Parathyroid adenoma (tissue), 2 donors: ENCODE measurements at regions not wholly inside any gene's neighbourhood (a gene's known extent, or its start where the extent isn't known, plus 50 kb on each side); places are given as distances from the start of the nearest gene placed in this dataset.

Source experiments
- H2AFZ ChIP-seq: fragments of 300-600 bp; sonication (generic); one replicate; pipeline ENCODE4 v1.7.0; 2017; ENCODE audit warnings: antibody characterized with exemption, mild to moderate bottlenecking
- H3K27ac ChIP-seq: fragments of 300-600 bp; sonication (generic); one replicate; pipeline ENCODE4 v1.7.0; 2017
- H3K27me3 ChIP-seq: fragments of 300-600 bp; sonication (generic); one replicate; pipeline ENCODE4 v1.7.0; 2017; ENCODE audit warnings: low read length; ENCODE audit not compliant: control insufficient read depth, insufficient read depth
- H3K36me3 ChIP-seq: fragments of 300-600 bp; sonication (generic); one replicate; pipeline ENCODE4 v1.7.0; 2017; ENCODE audit warnings: low read length; ENCODE audit not compliant: control insufficient read depth, insufficient read depth
- H3K4me1 ChIP-seq: fragments of 300-600 bp; sonication (generic); one replicate; pipeline ENCODE4 v1.7.0; 2017; ENCODE audit warnings: control low read depth
- H3K4me2 ChIP-seq: fragments of 300-600 bp; sonication (generic); one replicate; pipeline ENCODE4 v1.7.0; 2017; ENCODE audit warnings: low read length
- H3K4me3 ChIP-seq: fragments of 300-600 bp; sonication (generic); one replicate; pipeline ENCODE4 v1.7.0; 2017; ENCODE audit warnings: low read depth, low read length
- H3K79me2 ChIP-seq: fragments of 300-600 bp; sonication (generic); one replicate; pipeline ENCODE4 v1.7.0; 2017; ENCODE audit warnings: control low read depth
- H3K9ac ChIP-seq: fragments of 300-600 bp; sonication (generic); one replicate; pipeline ENCODE4 v1.7.0; 2017; ENCODE audit warnings: mild to moderate bottlenecking
- H3K9me3 ChIP-seq: fragments of 300-600 bp; sonication (generic); one replicate; pipeline ENCODE4 v1.7.0; 2017; ENCODE audit warnings: low read length; ENCODE audit not compliant: control insufficient read depth
- CTCF ChIP-seq: fragments of 300-600 bp; sonication (generic); IDR thresholded peaks from one replicate; pipeline ENCODE4 v1.7.0; 2017; ENCODE audit warnings: antibody characterized with exemption, mild to moderate bottlenecking
- donor health status: primary hyperparathyroidism.

- no peak overlapping the region for H3K4me3 ChIP-seq
- no peaks in the 10 kb centered on the region for H3K79me2 ChIP-seq
- no peaks in the 10 kb centered on the region for H3K9me3 ChIP-seq
- TF ChIP-seq CTCF, result no peak
- H2AFZ ChIP-seq, result no peak overlapping the region
- H3K4me1 ChIP-seq, result no peaks in the 10 kb centered on the region
- no peak overlapping the region for H3K4me2 ChIP-seq
- no peaks in the 10 kb centered on the region for H3K27me3 ChIP-seq
- no peaks in the 10 kb centered on the region for H3K36me3 ChIP-seq
- H3K9ac ChIP-seq, result no peak overlapping the region
- no peak overlapping the region for H3K27ac ChIP-seq
Observed at GRCh38 chr11:92533657-92534335, 309.2 kb downstream of the FAT3 start.

- no peak overlapping the region for H3K9ac ChIP-seq
- no peak overlapping the region for H3K27ac ChIP-seq
- TF ChIP-seq CTCF, result no peak
- H3K27me3 ChIP-seq, result no peaks in the 10 kb centered on the region
- no peak overlapping the region for H3K4me2 ChIP-seq
- no peak overlapping the region for H3K4me3 ChIP-seq
- no peaks in the 10 kb centered on the region for H3K36me3 ChIP-seq
- H3K9me3 ChIP-seq, result no peaks in the 10 kb centered on the region
- H3K79me2 ChIP-seq, result no peaks in the 10 kb centered on the region
- H2AFZ ChIP-seq, result no peak overlapping the region
- no peaks in the 10 kb centered on the region for H3K4me1 ChIP-seq
Observed at GRCh38 chr11:92536883-92537282, 312.3 kb downstream of the FAT3 start.

GRCh38 chr11:92540096-92540495, 315.5 kb downstream of the FAT3 start:
- no peak for TF ChIP-seq CTCF
- Histone ChIP-seq H3K4me2 (no peak overlapping the region), H3K4me1 (no peaks in the 10 kb centered on the region), H3K36me3 (no peaks in the 10 kb centered on the region), H3K27ac (no peak overlapping the region), H2AFZ (no peak overlapping the region), H3K79me2 (no peaks in the 10 kb centered on the region), H3K27me3 (no peaks in the 10 kb centered on the region), H3K4me3 (no peak overlapping the region), H3K9me3 (no peaks in the 10 kb centered on the region), H3K9ac (no peak overlapping the region)

GRCh38 chr11:92545906-92546471, 321.4 kb downstream of the FAT3 start:
- Histone ChIP-seq H3K4me2 (no peak overlapping the region), H3K27me3 (no peaks in the 10 kb centered on the region)

More at GRCh38 chr11:92545906-92546471, 321.4 kb downstream of the FAT3 start:
- H2AFZ ChIP-seq, result no peak overlapping the region
- no peak for TF ChIP-seq CTCF
- H3K9me3 ChIP-seq, result no peaks in the 10 kb centered on the region
- no peaks in the 10 kb centered on the region for H3K79me2 ChIP-seq
- H3K9ac ChIP-seq, result no peak overlapping the region
- H3K4me3 ChIP-seq, result no peak overlapping the region
- H3K36me3 ChIP-seq, result no peaks in the 10 kb centered on the region
- no peak overlapping the region for H3K27ac ChIP-seq
- H3K4me1 ChIP-seq, result no peaks in the 10 kb centered on the region
